ENCODE measurements at regions not wholly inside any gene's neighbourhood (a gene's known extent, or its start where the extent isn't known, plus 50 kb on each side); places are given as distances from the start of the nearest gene placed in this dataset.

DNA sequence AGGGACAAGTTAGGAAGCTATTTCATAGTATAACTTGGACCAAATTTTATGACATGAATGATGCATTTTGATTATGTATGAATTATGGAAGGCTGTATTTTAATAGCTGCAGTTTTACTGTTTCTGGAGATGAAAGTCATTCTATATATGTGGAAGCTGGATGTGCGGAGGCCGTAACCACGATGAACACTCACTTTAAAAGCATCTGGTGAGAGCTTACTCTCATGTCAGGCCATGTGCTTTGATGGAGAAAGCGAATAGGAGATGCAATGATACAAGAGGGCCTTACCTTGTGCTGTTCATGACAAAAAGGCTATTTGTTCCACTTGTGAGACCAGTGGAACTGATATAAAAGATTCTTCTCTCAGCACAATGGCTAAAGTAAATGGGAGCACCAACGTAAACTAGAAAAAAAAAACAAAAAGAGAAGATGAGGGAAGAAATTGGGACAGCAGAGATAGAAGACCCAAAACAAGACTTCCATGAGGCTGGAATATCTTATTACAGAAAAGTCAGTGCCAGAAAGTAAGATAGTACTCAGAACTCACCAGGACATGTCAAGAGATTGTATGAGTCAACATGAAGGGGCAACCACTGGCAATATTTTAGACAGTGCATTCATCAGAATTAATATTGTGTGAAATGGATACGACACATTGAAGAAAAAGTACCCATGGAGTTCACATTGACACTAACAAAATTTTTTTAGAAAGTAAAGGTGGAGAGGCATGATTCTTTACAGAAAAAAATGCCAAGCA is 63.3 kb upstream of the GAB1 start:
- 91 to 97% (median 93%) methylated on average over 6 of the region's 6 CpGs for WGBS, 5 donors
- no peak for DNase-seq
- Histone ChIP-seq H3K4me3 (no peak overlapping the region), H3K27me3 (no peaks in the 10 kb centered on the region), H3K4me1 (peaks cover 0 to 7% (median 0%) of the 10 kb centered on the region in 4 donors), H3K9me3 (peaks cover 0 to 6% (median 2%) of the 10 kb centered on the region in 4 donors), H3K27ac (no peak overlapping the region), H3K36me3 (no peaks in the 10 kb centered on the region)
- TF ChIP-seq POLR2AphosphoS5 (IDR thresholded peaks at IDR 0.05): no peak
- no peak for TF ChIP-seq EP300 (IDR thresholded peaks at IDR 0.05)
- no peak for TF ChIP-seq POLR2A (IDR thresholded peaks at IDR 0.05)
- TF ChIP-seq, protein P1, sequence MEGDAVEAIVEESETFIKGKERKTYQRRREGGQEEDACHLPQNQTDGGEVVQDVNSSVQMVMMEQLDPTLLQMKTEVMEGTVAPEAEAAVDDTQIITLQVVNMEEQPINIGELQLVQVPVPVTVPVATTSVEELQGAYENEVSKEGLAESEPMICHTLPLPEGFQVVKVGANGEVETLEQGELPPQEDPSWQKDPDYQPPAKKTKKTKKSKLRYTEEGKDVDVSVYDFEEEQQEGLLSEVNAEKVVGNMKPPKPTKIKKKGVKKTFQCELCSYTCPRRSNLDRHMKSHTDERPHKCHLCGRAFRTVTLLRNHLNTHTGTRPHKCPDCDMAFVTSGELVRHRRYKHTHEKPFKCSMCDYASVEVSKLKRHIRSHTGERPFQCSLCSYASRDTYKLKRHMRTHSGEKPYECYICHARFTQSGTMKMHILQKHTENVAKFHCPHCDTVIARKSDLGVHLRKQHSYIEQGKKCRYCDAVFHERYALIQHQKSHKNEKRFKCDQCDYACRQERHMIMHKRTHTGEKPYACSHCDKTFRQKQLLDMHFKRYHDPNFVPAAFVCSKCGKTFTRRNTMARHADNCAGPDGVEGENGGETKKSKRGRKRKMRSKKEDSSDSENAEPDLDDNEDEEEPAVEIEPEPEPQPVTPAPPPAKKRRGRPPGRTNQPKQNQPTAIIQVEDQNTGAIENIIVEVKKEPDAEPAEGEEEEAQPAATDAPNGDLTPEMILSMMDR (IDR thresholded peaks at IDR 0.05): no peak
- intact Hi-C loops (cut with DNase I; ENCODE audit: low total_unique reads): no loop called here

DNA sequence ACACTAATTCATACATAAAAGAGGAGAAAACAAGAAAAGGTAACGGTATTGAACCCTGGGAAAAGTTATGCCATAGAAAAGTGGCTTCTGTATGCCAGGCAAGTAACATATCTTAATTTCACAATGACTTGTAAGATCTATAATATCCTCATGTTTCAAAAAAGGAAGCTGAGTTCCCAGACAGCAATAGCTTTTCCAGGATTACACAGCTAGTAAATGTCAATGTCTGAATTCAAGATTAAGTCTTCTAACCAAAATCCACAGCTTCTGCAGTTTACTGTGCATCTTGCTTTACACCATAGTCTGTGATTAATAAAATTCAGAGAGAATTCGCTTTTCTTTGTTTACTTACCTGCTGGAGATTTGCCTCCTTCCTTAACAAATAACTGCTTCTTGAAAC is 55.8 kb upstream of the GAB1 start:
- Histone ChIP-seq H3K36me3 (no peaks in the 10 kb centered on the region), H3K27ac (no peak overlapping the region), H3K4me1 (peaks cover 0 to 5% (median 2%) of the 10 kb centered on the region in 4 donors), H3K4me3 (no peak overlapping the region), H3K27me3 (no peaks in the 10 kb centered on the region), H3K9me3 (no peaks in the 10 kb centered on the region)
- intact Hi-C loops (cut with DNase I; ENCODE audit: low total_unique reads): no loop called here
- WGBS, 5 donors: 53 to 73% (median 66%) methylated on average over 2 of the region's 2 CpGs
- no peak for TF ChIP-seq POLR2A (IDR thresholded peaks at IDR 0.05)
- TF ChIP-seq, protein P1 (IDR thresholded peaks at IDR 0.05): no peak
- no peak for TF ChIP-seq EP300 (IDR thresholded peaks at IDR 0.05)
- no peak for TF ChIP-seq POLR2AphosphoS5 (IDR thresholded peaks at IDR 0.05)
- DNase-seq: no peak

DNA sequence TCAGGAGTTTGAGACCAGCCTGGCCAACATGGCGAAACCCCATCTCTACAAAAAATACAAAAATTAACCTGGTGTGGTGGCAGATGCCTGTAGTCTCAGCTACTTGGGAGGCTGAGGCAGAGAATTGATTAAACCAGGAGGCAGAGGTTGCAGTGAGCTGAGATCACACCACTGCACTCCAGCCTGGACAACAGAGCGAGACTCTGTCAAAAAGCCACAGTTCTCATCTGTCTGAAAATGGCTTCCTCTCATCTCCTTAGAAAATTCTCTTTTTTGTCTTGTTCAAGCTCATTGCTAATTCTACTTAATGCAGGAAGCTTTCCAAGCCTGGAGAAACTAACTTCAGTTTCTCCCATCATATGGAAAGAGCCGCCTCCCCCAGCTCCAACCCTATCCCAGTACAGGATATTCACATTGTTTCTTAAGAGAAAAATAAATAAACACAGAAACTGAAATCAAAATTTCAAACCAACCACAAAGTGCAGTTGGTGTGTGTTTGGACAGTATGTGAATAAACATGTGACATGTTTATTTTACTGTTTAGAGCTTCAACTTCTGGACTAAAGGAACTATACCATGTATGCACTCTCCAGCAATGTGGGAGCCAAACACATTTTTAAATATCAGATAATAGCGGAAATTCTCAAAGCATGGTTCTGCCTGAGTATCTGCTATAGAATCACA is 55.0 kb upstream of the GAB1 start:
- intact Hi-C loops (cut with DNase I; ENCODE audit: low total_unique reads): no loop called here
- no peaks in the 10 kb centered on the region for H3K36me3 ChIP-seq
- H3K27me3 ChIP-seq: no peaks in the 10 kb centered on the region
- no peak for TF ChIP-seq POLR2A (IDR thresholded peaks at IDR 0.05)
- TF ChIP-seq EP300 (IDR thresholded peaks at IDR 0.05): no peak
- H3K27ac ChIP-seq: peak overlapping the region in 2 of 5 donors; percentile 39 to 51
- peak in 1 of 2 donors; percentile 69 for DNase-seq
- no peaks in the 10 kb centered on the region for H3K9me3 ChIP-seq
- H3K4me3 ChIP-seq: no peak overlapping the region
- peaks cover 0 to 13% (median 6%) of the 10 kb centered on the region in 4 donors for H3K4me1 ChIP-seq
- 80 to 83% (median 82%) methylated on average over 4 of the region's 4 CpGs for WGBS, 5 donors

DNA sequence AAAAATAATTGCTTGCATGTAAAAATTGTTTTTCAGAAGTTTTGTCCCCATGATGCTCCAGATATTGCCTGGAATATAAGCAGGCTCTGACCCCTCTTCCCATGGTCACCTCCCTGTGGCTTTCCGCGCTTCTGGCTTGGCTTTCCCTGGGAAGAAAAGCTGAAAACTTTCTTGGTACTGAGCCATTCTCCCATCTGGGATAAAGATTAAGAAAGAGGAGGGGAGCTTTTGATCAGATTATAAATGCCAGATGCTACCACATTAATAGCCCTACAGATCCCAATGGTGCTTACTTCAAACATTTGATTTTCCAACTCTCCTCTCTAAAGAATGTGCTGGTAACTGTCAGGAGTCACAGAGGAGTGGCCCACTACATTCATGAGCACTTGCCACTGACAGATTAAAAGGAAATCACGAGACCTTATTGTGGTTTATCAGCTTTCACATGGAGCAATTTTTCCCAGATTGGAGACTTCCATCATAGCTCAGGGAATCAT is 54.4 kb upstream of the GAB1 start:
- H3K36me3 ChIP-seq: no peaks in the 10 kb centered on the region
- H3K4me1 ChIP-seq: peaks cover 0 to 19% (median 6%) of the 10 kb centered on the region in 4 donors
- no peaks in the 10 kb centered on the region for H3K9me3 ChIP-seq
- intact Hi-C loops (cut with DNase I; ENCODE audit: low total_unique reads): no loop called here
- TF ChIP-seq POLR2AphosphoS5 (IDR thresholded peaks at IDR 0.05): no peak
- TF ChIP-seq POLR2A (IDR thresholded peaks at IDR 0.05): no peak
- TF ChIP-seq EP300 (IDR thresholded peaks at IDR 0.05): no peak
- TF ChIP-seq, protein P1 (IDR thresholded peaks at IDR 0.05): no peak
- 52 to 69% (median 63%) methylated on average over 3 of the region's 3 CpGs for WGBS, 5 donors
- peak in 1 of 2 donors; percentile 77 for DNase-seq
- peak overlapping the region in 2 of 5 donors; percentile 39 to 51 for H3K27ac ChIP-seq
- no peaks in the 10 kb centered on the region for H3K27me3 ChIP-seq
- H3K4me3 ChIP-seq: no peak overlapping the region

Data from stomach (tissue), 8 donors.